ENCODE measurements at regions not wholly inside any gene's neighbourhood (a gene's known extent, or its start where the extent isn't known, plus 50 kb on each side); places are given as distances from the start of the nearest gene placed in this dataset.
"Not testable (repeated sequence)": the region's sequence is repeated elsewhere in the genome, so short reads cannot be mapped to it uniquely, and the experiment has no call there.

- no peak for DNase-seq
Measured at GRCh38 chr12:28063355-28063880, 90.9 kb upstream of the PTHLH start.

GRCh38 chr12:28065374-28065773, 92.8 kb upstream of the PTHLH start:
- no peak for DNase-seq

- DNase-seq, result peak; percentile 26
Measured at GRCh38 chr12:28065889-28066630, 93.5 kb upstream of the PTHLH start.

GRCh38 chr12:28066879-28067278, 94.3 kb upstream of the PTHLH start:
- DNase-seq, result no peak

GRCh38 chr12:28068467-28068866, 95.9 kb upstream of the PTHLH start:
- DNase-seq, result peak; percentile 50

- DNase-seq, result no peak
Measured at GRCh38 chr12:28079539-28079938, 107.0 kb upstream of the PTHLH start.

- no peak for DNase-seq
Measured at GRCh38 chr12:28082096-28082495, 108.2 kb upstream of the CCDC91 start.

- DNase-seq, result no peak
Measured at GRCh38 chr12:28083840-28084678, 106.2 kb upstream of the CCDC91 start.

GRCh38 chr12:28086521-28087155, 103.6 kb upstream of the CCDC91 start:
- DNase-seq, result no peak

- DNase-seq, result no peak
Measured at GRCh38 chr12:28088566-28089272, 101.5 kb upstream of the CCDC91 start.

GRCh38 chr12:28089338-28089737, 100.9 kb upstream of the CCDC91 start:
- peak; percentile 27 for DNase-seq

GRCh38 chr12:28090835-28091234, 99.4 kb upstream of the CCDC91 start:
- no peak for DNase-seq

GRCh38 chr12:28092396-28092795, 97.9 kb upstream of the CCDC91 start:
- DNase-seq, result no peak

- DNase-seq, result no peak
Measured at GRCh38 chr12:28096649-28097048, 93.6 kb upstream of the CCDC91 start.

GRCh38 chr12:28097221-28097620, 93.0 kb upstream of the CCDC91 start:
- DNase-seq, result no peak

GRCh38 chr12:28099245-28099644, 91.0 kb upstream of the CCDC91 start:
- DNase-seq, result not testable (repeated sequence)

- no peak for DNase-seq
Measured at GRCh38 chr12:28099871-28100270, 90.4 kb upstream of the CCDC91 start.

- DNase-seq, result no peak
Measured at GRCh38 chr12:28100717-28101116, 89.5 kb upstream of the CCDC91 start.

- DNase-seq, result no peak
Measured at GRCh38 chr12:28104316-28104715, 85.9 kb upstream of the CCDC91 start.

- DNase-seq, result no peak
Measured at GRCh38 chr12:28104903-28105864, 85.1 kb upstream of the CCDC91 start.

- no peak for DNase-seq
Measured at GRCh38 chr12:28107679-28108078, 82.6 kb upstream of the CCDC91 start.

- DNase-seq, result peak; percentile 91
Measured at GRCh38 chr12:28108599-28108998, 81.7 kb upstream of the CCDC91 start.

Data from OCI-M1 (cell line).